Skeletal muscle satellite cell (primary cell): ENCODE measurements at regions not wholly inside any gene's neighbourhood (a gene's known extent, or its start where the extent isn't known, plus 50 kb on each side); places are given as distances from the start of the nearest gene placed in this dataset.

ENCODE experiments used
- H3K27me3 ChIP-seq: 2 replicates; pipeline ENCODE4 v1.7.0; 2013; ENCODE audit warnings: low read length; ENCODE audit not compliant: control insufficient read depth, insufficient read depth
- H3K36me3 ChIP-seq: 2 replicates; pipeline ENCODE4 v1.7.0; 2013; ENCODE audit warnings: mild to moderate bottlenecking, control low read depth, low read length; ENCODE audit not compliant: insufficient read depth
- H3K4me1 ChIP-seq: 2 replicates; pipeline ENCODE4 v1.7.0; 2013; ENCODE audit warnings: low read length; ENCODE audit not compliant: control insufficient read depth, insufficient read depth
- H3K4me2 ChIP-seq: 2 replicates; pipeline ENCODE4 v1.7.0; 2013; ENCODE audit warnings: mild to moderate bottlenecking, low read length
- H3K4me3 ChIP-seq: 2 replicates; pipeline ENCODE4 v1.7.0; 2013; ENCODE audit warnings: low read length
- H3K9ac ChIP-seq: 2 replicates; pipeline ENCODE4 v1.7.0; 2013; ENCODE audit warnings: mild to moderate bottlenecking, low read depth, low read length, moderate library complexity
- H3K9me3 ChIP-seq: replicated peaks from 2 replicates; pipeline ENCODE4 v1.7.0; 2013; ENCODE audit warnings: mild to moderate bottlenecking, control low read depth, low read length

DNA sequence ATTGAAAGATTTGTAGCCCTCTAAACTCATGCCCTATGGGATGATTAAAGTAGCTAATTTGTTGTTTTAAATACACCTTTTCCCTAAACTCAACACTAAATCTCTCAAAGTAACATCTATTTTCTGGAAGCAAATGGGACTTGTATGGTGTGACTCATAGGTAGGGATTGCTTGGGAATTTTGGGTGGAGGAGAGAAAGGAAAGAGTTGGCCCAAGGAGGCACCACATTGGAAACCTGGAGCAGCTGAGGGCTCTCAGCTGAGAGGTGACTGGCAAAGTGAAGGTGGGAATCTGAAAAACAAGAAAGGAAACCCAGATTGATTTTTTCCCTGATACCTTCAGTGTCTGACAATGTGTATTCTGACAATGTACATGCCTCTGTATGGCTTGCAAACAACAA lies 114.8 kb upstream of the PRICKLE1 start:
- H3K27me3 ChIP-seq = no peaks in the 10 kb centered on the region
- no peaks in the 10 kb centered on the region for H3K9me3 ChIP-seq
- no peak overlapping the region for H3K4me3 ChIP-seq
- no peaks in the 10 kb centered on the region for H3K36me3 ChIP-seq
- no peak overlapping the region for H3K9ac ChIP-seq
- H3K4me2 ChIP-seq = no peak overlapping the region
- H3K4me1 ChIP-seq = peaks cover 11% of the 10 kb centered on the region

DNA sequence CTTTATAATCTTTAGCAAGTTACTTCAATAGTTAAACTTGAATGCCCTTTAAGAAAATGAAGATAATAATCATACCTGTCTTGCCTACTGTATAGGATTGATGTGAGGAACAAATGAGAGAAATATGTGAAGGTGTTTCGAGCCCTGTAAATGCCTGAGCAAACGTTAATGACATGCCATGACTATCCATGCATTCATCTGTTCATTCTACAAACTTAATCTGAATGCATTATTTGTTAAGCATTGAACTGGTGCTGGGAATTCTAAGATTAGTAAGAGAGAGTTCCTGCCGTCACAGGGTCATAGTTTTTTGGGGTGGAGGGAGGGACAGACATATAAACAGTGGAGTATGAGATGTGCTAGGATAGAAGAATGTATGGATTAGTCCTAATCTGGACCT lies 111.5 kb upstream of the PRICKLE1 start:
- no peaks in the 10 kb centered on the region for H3K9me3 ChIP-seq
- no peak overlapping the region for H3K4me3 ChIP-seq
- H3K27me3 ChIP-seq = no peaks in the 10 kb centered on the region
- no peak overlapping the region for H3K4me2 ChIP-seq
- no peaks in the 10 kb centered on the region for H3K36me3 ChIP-seq
- peaks cover 8% of the 10 kb centered on the region for H3K4me1 ChIP-seq
- no peak overlapping the region for H3K9ac ChIP-seq

DNA sequence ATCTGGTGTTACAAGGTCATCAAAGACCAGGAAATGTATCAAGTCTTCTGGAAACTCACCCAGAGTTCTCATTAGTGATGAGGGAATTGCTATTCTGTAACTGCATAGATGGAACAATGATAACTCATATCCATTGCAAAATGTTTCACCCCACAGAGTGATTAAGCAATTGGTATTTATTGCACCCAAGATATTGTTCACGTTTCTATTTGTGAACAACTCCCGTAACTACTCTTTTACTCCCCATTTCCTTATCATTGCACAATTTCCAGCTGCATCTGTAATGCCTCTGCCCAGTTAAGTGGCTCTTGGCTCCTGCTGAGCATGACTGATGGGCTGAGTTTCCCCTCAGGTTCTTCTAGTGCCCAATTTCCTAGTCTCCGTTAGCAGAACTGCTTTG lies 108.7 kb upstream of the PRICKLE1 start:
- no peaks in the 10 kb centered on the region for H3K9me3 ChIP-seq
- peaks cover 3% of the 10 kb centered on the region for H3K4me1 ChIP-seq
- no peaks in the 10 kb centered on the region for H3K36me3 ChIP-seq
- H3K9ac ChIP-seq = no peak overlapping the region
- no peak overlapping the region for H3K4me3 ChIP-seq
- no peak overlapping the region for H3K4me2 ChIP-seq
- H3K27me3 ChIP-seq = no peaks in the 10 kb centered on the region

DNA sequence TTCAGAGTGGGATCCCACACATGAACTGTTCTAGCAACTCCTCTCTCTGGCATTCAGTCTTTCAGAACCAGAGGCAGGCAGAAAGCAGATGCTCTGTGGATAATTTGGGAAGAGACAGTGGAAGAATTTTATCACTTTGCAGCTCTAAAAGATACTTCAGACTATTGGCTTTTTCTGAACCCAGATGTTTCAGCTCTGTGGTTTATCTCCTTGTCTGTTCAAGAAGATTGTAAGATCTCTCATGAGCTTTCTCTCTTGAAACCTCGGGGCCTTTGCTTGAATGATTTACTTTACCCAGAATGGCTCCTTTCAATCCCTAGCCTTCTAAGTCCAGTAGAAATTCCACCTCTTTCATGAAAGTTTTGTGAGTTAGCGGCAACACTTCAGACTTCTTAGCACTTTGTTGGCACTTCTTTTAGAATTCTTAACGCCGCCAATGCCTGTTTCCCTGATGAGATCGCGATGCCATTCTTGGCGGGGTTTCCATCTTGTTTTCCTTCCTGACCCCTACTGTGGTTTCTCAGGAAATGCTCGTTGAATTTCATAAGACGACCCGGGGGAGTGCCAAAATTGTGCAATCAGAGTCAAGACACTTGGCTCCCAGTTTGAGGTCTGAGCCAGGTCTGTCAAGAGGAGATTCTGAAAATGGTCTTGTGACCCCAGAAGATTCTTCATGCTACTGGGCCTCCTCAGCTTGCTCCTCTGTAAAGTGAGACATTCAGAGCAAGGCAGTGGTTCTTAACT lies 107.0 kb upstream of the PRICKLE1 start:
- Histone ChIP-seq H3K27me3 (no peaks in the 10 kb centered on the region), H3K4me1 (peaks cover 3% of the 10 kb centered on the region), H3K9me3 (no peaks in the 10 kb centered on the region), H3K9ac (no peak overlapping the region), H3K4me3 (no peak overlapping the region), H3K36me3 (no peaks in the 10 kb centered on the region), H3K4me2 (no peak overlapping the region)

GRCh38 chr12:42695490-42695995 lies 106.0 kb upstream of the PRICKLE1 start:
- no peaks in the 10 kb centered on the region for H3K9me3 ChIP-seq
- no peak overlapping the region for H3K9ac ChIP-seq
- H3K4me2 ChIP-seq = no peak overlapping the region
- peaks cover 3% of the 10 kb centered on the region for H3K4me1 ChIP-seq
- no peaks in the 10 kb centered on the region for H3K36me3 ChIP-seq
- H3K4me3 ChIP-seq = no peak overlapping the region
- H3K27me3 ChIP-seq = no peaks in the 10 kb centered on the region

GRCh38 chr12:42692749-42693148 lies 103.2 kb upstream of the PRICKLE1 start:
- Histone ChIP-seq H3K4me3 (no peak overlapping the region), H3K4me1 (no peaks in the 10 kb centered on the region), H3K4me2 (no peak overlapping the region), H3K36me3 (no peaks in the 10 kb centered on the region), H3K9me3 (no peaks in the 10 kb centered on the region), H3K27me3 (no peaks in the 10 kb centered on the region), H3K9ac (no peak overlapping the region)

- H3K9me3 ChIP-seq = no peaks in the 10 kb centered on the region
Observed at GRCh38 chr12:42691991-42692557, 102.5 kb upstream of the PRICKLE1 start.

GRCh38 chr12:42690264-42690663 lies 100.7 kb upstream of the PRICKLE1 start:
- no peaks in the 10 kb centered on the region for H3K36me3 ChIP-seq
- no peaks in the 10 kb centered on the region for H3K9me3 ChIP-seq
- H3K4me2 ChIP-seq = no peak overlapping the region
- no peak overlapping the region for H3K9ac ChIP-seq
- H3K4me3 ChIP-seq = no peak overlapping the region
- H3K4me1 ChIP-seq = peaks cover 8% of the 10 kb centered on the region
- no peaks in the 10 kb centered on the region for H3K27me3 ChIP-seq

More at GRCh38 chr12:42691991-42692557, 102.5 kb upstream of the PRICKLE1 start:
- Histone ChIP-seq H3K27me3 (no peaks in the 10 kb centered on the region), H3K4me3 (no peak overlapping the region), H3K4me1 (peaks cover 1% of the 10 kb centered on the region), H3K36me3 (no peaks in the 10 kb centered on the region), H3K9ac (no peak overlapping the region), H3K4me2 (no peak overlapping the region)

DNA sequence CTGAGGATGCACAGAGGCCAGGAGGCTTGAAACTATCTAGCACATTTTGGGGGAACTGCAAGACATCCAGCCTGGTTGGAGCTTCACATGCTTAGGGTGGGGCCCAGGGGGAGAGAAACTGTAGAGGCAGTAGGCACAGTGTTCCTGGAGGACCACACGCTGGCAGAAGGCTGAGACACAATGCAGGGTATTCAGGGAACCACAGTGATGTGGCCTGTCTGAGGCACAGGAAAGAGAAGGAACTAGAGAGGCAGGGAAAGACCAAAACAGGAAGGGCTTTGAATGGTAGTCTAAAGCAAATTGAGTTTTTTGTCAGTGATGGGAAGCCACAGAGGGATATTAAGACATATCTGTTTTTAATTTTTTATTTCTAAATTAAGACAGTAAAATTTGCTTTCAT lies 100.2 kb upstream of the PRICKLE1 start:
- Histone ChIP-seq H3K4me1 (peaks cover 8% of the 10 kb centered on the region), H3K36me3 (no peaks in the 10 kb centered on the region), H3K9ac (no peak overlapping the region), H3K4me2 (no peak overlapping the region), H3K4me3 (no peak overlapping the region), H3K9me3 (no peaks in the 10 kb centered on the region), H3K27me3 (no peaks in the 10 kb centered on the region)

- no peaks in the 10 kb centered on the region for H3K36me3 ChIP-seq
- H3K4me1 ChIP-seq = peaks cover 8% of the 10 kb centered on the region
- H3K4me3 ChIP-seq = no peak overlapping the region
- no peaks in the 10 kb centered on the region for H3K9me3 ChIP-seq
- no peak overlapping the region for H3K9ac ChIP-seq
- H3K27me3 ChIP-seq = no peaks in the 10 kb centered on the region
- H3K4me2 ChIP-seq = no peak overlapping the region
Observed at GRCh38 chr12:42686514-42687172, 97.1 kb upstream of the PRICKLE1 start.

DNA sequence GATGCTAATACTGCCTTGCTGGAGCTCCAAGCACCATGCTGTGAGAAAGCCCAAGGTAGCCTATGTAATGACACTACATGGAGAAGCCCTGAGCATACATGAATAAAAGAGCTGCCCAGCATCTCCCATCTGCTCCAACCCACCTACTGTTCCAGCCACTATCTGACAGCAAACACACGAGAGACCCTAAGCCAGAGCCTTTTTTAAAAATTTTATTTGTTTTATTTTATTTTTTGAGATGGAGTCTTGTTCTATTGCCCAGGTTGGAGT lies 95.2 kb upstream of the PRICKLE1 start:
- Histone ChIP-seq H3K9me3 (no peaks in the 10 kb centered on the region), H3K36me3 (no peaks in the 10 kb centered on the region)

More for the DNA sequence above, 95.2 kb upstream of the PRICKLE1 start:
- H3K27me3 ChIP-seq = no peaks in the 10 kb centered on the region
- no peak overlapping the region for H3K9ac ChIP-seq
- no peak overlapping the region for H3K4me3 ChIP-seq
- H3K4me2 ChIP-seq = no peak overlapping the region
- H3K4me1 ChIP-seq = peaks cover 11% of the 10 kb centered on the region
